ENCODE measurements at regions not wholly inside any gene's neighbourhood (a gene's known extent, or its start where the extent isn't known, plus 50 kb on each side); places are given as distances from the start of the nearest gene placed in this dataset.

GRCh38 chr13:77991003-77991402, 72.4 kb upstream of the EDNRB start:
- no peak for DNase-seq (ENCODE audit: low read depth)
- H3K4me3 ChIP-seq (ENCODE audit: low read depth, low read length) = no peak overlapping the region
- no peak for TF ChIP-seq CTCF (IDR thresholded peaks at IDR 0.05; ENCODE audit: control insufficient read depth, extremely low read depth, insufficient read depth)

- H3K4me3 ChIP-seq (ENCODE audit: low read depth, low read length) = no peak overlapping the region
- TF ChIP-seq CTCF (IDR thresholded peaks at IDR 0.05; ENCODE audit: control insufficient read depth, extremely low read depth, insufficient read depth) = no peak
- DNase-seq (ENCODE audit: low read depth) = no peak
Measured at GRCh38 chr13:77989281-77989680, 70.7 kb upstream of the EDNRB start.

- H3K4me3 ChIP-seq (ENCODE audit: low read depth, low read length) = no peak overlapping the region
- no peak for TF ChIP-seq CTCF (IDR thresholded peaks at IDR 0.05; ENCODE audit: control insufficient read depth, extremely low read depth, insufficient read depth)
- no peak for DNase-seq (ENCODE audit: low read depth)
Measured at GRCh38 chr13:77988355-77988754, 69.7 kb upstream of the EDNRB start.

GRCh38 chr13:77986713-77987112, 68.1 kb upstream of the EDNRB start:
- no peak overlapping the region for H3K4me3 ChIP-seq (ENCODE audit: low read depth, low read length)
- no peak for TF ChIP-seq CTCF (IDR thresholded peaks at IDR 0.05; ENCODE audit: control insufficient read depth, extremely low read depth, insufficient read depth)
- no peak for DNase-seq (ENCODE audit: low read depth)

GRCh38 chr13:77985866-77986636, 67.4 kb upstream of the EDNRB start:
- no peak overlapping the region for H3K4me3 ChIP-seq (ENCODE audit: low read depth, low read length)
- TF ChIP-seq CTCF (IDR thresholded peaks at IDR 0.05; ENCODE audit: control insufficient read depth, extremely low read depth, insufficient read depth) = no peak
- DNase-seq (ENCODE audit: low read depth) = no peak

- no peak overlapping the region for H3K4me3 ChIP-seq (ENCODE audit: low read depth, low read length)
- TF ChIP-seq CTCF (IDR thresholded peaks at IDR 0.05; ENCODE audit: control insufficient read depth, extremely low read depth, insufficient read depth) = no peak
- DNase-seq (ENCODE audit: low read depth) = no peak
Measured at GRCh38 chr13:77981281-77981881, 62.8 kb upstream of the EDNRB start.

Measured in LNCaP clone FGC (cell line).